OCI-LY1 (cell line): ENCODE measurements at regions not wholly inside any gene's neighbourhood (a gene's known extent, or its start where the extent isn't known, plus 50 kb on each side); places are given as distances from the start of the nearest gene placed in this dataset.

Experiments used
- EZH2 ChIP-seq: fragments of 200-600 bp; sonication (generic), shearing (Covaris generic); IDR thresholded peaks from 2 replicates; pipeline ENCODE4 v1.8.0; 2017; ENCODE audit warnings: borderline replicate concordance, mixed run types, mild to moderate bottlenecking, antibody characterized with exemption, low read length, moderate library complexity, mixed read lengths
- TF ChIP-seq, protein P1 (sequence below): fragments of 200-600 bp; sonication (generic), shearing (Covaris generic); IDR thresholded peaks from 2 replicates; pipeline ENCODE4 v1.5.1; 2017; ENCODE audit warnings: mild to moderate bottlenecking, antibody characterized with exemption, low read length, moderate library complexity, mixed read lengths

DNA sequence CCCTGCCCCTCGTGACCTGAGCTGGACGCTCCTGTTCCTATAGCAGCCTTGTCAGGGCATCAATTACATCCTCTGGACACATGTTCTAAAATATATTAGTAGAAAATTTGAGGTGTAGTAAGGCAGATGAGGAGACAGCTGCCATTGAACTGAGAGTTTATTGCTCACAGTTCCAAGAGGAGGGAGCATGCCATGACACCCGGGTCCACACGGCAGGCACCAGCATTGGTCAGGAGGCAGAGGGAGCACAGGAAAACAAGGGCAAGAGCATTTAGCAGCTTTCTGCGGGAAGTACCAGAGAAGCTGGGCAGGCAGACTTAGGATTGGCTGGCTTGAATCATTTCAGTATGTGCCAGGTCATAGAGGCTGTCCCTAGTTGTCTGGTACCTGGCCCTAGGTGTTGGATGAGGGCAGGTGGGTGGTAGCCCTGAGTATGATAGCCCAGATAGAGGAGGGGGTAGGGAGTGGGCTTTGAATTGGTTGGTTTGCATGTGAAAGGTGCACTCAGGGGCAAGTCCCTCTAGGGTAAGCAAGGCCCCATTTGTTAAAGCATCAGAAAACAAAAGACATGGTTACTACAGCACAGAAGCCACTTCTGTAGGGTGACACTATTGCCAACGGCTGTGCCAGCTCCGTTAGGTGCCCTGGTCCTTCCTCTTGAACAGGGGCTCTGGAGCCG, 223.6 kb upstream of the RAB4A start:
- TF ChIP-seq, protein P1, sequence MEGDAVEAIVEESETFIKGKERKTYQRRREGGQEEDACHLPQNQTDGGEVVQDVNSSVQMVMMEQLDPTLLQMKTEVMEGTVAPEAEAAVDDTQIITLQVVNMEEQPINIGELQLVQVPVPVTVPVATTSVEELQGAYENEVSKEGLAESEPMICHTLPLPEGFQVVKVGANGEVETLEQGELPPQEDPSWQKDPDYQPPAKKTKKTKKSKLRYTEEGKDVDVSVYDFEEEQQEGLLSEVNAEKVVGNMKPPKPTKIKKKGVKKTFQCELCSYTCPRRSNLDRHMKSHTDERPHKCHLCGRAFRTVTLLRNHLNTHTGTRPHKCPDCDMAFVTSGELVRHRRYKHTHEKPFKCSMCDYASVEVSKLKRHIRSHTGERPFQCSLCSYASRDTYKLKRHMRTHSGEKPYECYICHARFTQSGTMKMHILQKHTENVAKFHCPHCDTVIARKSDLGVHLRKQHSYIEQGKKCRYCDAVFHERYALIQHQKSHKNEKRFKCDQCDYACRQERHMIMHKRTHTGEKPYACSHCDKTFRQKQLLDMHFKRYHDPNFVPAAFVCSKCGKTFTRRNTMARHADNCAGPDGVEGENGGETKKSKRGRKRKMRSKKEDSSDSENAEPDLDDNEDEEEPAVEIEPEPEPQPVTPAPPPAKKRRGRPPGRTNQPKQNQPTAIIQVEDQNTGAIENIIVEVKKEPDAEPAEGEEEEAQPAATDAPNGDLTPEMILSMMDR = no peak
- no peak for TF ChIP-seq EZH2
